Hematopoietic multipotent progenitor cell treated with erythropoietin and hydrocortisone succinate and interleukin-3 and kit ligand, for 6 days (in vitro differentiated cells): ENCODE measurements at regions not wholly inside any gene's neighbourhood (a gene's known extent, or its start where the extent isn't known, plus 50 kb on each side); places are given as distances from the start of the nearest gene placed in this dataset.
A peak's percentile ranks its signal among the peaks of the same experiment; 100 is the strongest.
"Not testable (repeated sequence)": the region's sequence is repeated elsewhere in the genome, so short reads cannot be mapped to it uniquely, and the experiment has no call there.

Experiments
- DNase-seq: peaks from one replicate; pipeline ENCODE4 v3.0.0-alpha.2; 2015

GRCh38 chr1:148309940-148310500, 157.9 kb upstream of the NBPF11 start:
- no peak for DNase-seq

- DNase-seq: no peak
These were observed 156.9 kb upstream of the NBPF11 start for GRCh38 chr1:148308832-148309458.

GRCh38 chr1:148307583-148308185, 155.6 kb upstream of the NBPF11 start:
- peak; percentile 19 for DNase-seq

GRCh38 chr1:148304935-148305334, 152.9 kb upstream of the NBPF11 start:
- DNase-seq: not testable (repeated sequence)

GRCh38 chr1:148302586-148303364, 150.7 kb upstream of the NBPF11 start:
- DNase-seq: not testable (repeated sequence)

GRCh38 chr1:148297852-148298251, 145.8 kb upstream of the NBPF11 start:
- peak; percentile 30 for DNase-seq

GRCh38 chr1:148296511-148296910, 144.4 kb upstream of the NBPF11 start:
- no peak for DNase-seq

- no peak for DNase-seq
These were observed 142.2 kb upstream of the NBPF11 start for GRCh38 chr1:148294116-148294807.

GRCh38 chr1:148293651-148294050, 141.6 kb upstream of the NBPF11 start:
- DNase-seq: no peak

GRCh38 chr1:148292915-148293314, 140.8 kb upstream of the NBPF11 start:
- no peak for DNase-seq

- no peak for DNase-seq
These were observed 138.8 kb upstream of the NBPF11 start for GRCh38 chr1:148290881-148291280.

GRCh38 chr1:148289647-148290046, 137.6 kb upstream of the NBPF11 start:
- DNase-seq: no peak

- peak; percentile 45 for DNase-seq
These were observed 133.9 kb upstream of the NBPF11 start for GRCh38 chr1:148285946-148286345.

GRCh38 chr1:148280831-148281572, 128.9 kb upstream of the NBPF11 start:
- not testable (repeated sequence) for DNase-seq

GRCh38 chr1:148279002-148279542, 127.0 kb upstream of the NBPF11 start:
- DNase-seq: peak; percentile 41

GRCh38 chr1:148277865-148278279, 125.8 kb upstream of the NBPF11 start:
- not testable (repeated sequence) for DNase-seq

- not testable (repeated sequence) for DNase-seq
These were observed 115.0 kb upstream of the NBPF11 start for GRCh38 chr1:148267066-148267465.

- DNase-seq: peak; percentile 32
These were observed 112.5 kb upstream of the NBPF11 start for GRCh38 chr1:148264374-148265276.

- DNase-seq: no peak
These were observed 111.8 kb upstream of the NBPF11 start for GRCh38 chr1:148263906-148264255.

GRCh38 chr1:148263128-148263905, 111.2 kb upstream of the NBPF11 start:
- DNase-seq: peak; percentile 97
